Heart left ventricle (tissue), 13 donors: ENCODE measurements at regions not wholly inside any gene's neighbourhood (a gene's known extent, or its start where the extent isn't known, plus 50 kb on each side); places are given as distances from the start of the nearest gene placed in this dataset.

Experiments used
- CTCF ChIP-seq, 12 donors: fragments of 200-600 bp; sonication (generic) in 4 of 12; IDR thresholded peaks; one replicate each; pipeline versions ENCODE4 v1.5.0 to v1.8.0; 2018 to 2022; ENCODE audit warnings: antibody characterized with exemption in 12 of 12, mild to moderate bottlenecking in 5 of 12
- POLR2A ChIP-seq, 2 donors: fragments of 450-650 bp; IDR thresholded peaks; one replicate each; pipeline ENCODE4 v1.6.1; 2017; ENCODE audit warnings: antibody characterized with exemption in 2 of 2, mild to moderate bottlenecking in 2 of 2, moderate library complexity in 2 of 2
- donor health status: ischemic (EF 13 %, LVEDD 7.1; RV severe dilation, severe dysfunction).
- donor health status: DM: no; HTN: yes; CAD: no.
- donor health status: DM: no; HTN: no; CAD: no.
- donor health status: ischemic (EF 25% LVEDD 6.9; RV normal size, moderate dysfunction).
- donor health status: ischemic (EF 25% LVEDD 5.7; RV mildly dilated, moderate dysfunction).
- donor health status: ischemic (EF 35%, LVEDD 5.7; RV mildly dilated, moderate dysfunction).
- donor health status: nonischemic (EF 11% LVEDD 7.7; RV severe dilation, severe dysfunction).
- donor health status: DM: yes; HTN: yes; CAD: no.
- donor health status: PGD.
- donor health status: ischemic (EF 29% LVEDD 5.4; RV normal size, mild dysfunction).
- donor health status: nonischemic (EF 23%, LVEDD 6.1; RV moderate dilation, normal function).

GRCh38 chr16:51884773-51885172 lies 662.2 kb downstream of the TOX3 start:
- TF ChIP-seq CTCF (IDR thresholded peaks at IDR 0.05) (no peak), POLR2A (IDR thresholded peaks at IDR 0.05) (no peak)
